Left renal cortex interstitium (tissue), 4 donors: ENCODE measurements at regions not wholly inside any gene's neighbourhood (a gene's known extent, or its start where the extent isn't known, plus 50 kb on each side); places are given as distances from the start of the nearest gene placed in this dataset.

Experiments
- DNase-seq, 4 donors: peaks; one replicate each; pipeline ENCODE4 v3.0.0-alpha.2; 2013; ENCODE audit warnings: low read depth in 4 of 4, low spot score in 2 of 4, missing footprints in 1 of 4

DNA sequence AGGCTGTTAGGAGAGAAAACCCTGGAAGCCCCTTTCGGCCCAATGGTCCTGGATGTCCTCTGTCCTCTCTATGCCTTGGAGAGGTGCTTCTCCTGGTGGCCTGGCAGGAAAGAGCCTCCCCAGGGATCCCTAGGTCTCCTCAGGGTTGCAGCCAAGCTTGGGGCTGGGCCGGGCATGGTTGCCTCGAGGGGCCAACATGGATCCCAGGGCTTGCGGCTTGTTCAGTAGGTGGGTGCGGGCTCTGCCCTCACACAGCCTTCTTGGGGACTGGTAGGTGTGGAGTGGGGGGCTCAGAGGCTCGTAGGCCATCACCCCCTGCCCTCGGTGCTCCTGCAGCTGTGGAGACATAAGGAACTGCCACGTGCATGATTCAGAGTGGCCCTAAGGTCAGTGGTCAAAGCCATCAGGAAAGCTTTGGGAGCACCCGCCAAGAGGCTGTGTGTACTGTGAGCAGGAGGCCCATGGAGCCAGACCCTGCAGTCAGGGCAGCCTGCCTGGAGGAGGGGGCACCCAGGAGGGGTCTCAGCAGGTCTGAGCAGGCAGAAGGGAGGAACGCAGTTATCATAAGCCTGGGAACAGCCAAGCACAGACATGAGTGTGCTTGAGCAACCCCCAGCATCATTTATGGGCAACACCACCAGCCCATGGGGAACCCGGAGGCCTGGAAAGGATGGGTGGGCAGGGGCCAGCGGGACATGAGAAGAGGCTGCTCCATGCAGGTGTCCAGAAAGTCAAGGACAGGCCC lies 231.0 kb downstream of the GLI2 start:
- DNase-seq = no peak

DNA sequence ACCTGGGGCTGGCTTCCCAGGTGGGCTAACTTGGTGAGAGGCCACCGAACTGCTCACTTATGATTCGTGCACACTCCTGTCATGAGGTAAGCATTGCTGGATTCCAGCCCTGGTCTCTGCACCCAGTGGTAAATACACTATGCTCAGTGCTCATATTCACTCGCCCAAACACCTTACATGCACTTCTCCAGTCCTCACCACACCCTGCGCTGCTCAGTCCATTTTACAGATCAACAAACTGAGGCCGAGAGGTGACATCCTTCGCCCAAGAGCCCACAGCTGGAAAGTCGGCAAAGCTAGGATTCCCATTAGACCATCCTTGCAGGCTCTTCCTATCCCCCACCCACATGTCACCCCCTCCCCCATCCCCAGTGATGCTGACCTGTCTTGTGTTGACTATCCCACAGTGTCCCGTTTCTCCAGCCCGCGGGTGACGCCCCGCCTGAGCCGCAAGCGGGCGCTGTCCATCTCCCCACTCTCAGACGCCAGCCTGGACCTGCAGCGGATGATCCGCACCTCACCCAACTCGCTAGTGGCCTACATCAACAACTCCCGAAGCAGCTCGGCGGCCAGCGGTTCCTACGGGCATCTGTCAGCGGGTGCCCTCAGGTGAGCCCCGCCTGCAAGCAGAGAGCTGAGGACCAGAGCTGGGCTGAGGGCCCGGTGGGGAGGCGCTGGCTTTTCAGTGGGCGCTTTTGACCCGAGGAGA lies 232.8 kb downstream of the GLI2 start:
- no peak for DNase-seq

DNA sequence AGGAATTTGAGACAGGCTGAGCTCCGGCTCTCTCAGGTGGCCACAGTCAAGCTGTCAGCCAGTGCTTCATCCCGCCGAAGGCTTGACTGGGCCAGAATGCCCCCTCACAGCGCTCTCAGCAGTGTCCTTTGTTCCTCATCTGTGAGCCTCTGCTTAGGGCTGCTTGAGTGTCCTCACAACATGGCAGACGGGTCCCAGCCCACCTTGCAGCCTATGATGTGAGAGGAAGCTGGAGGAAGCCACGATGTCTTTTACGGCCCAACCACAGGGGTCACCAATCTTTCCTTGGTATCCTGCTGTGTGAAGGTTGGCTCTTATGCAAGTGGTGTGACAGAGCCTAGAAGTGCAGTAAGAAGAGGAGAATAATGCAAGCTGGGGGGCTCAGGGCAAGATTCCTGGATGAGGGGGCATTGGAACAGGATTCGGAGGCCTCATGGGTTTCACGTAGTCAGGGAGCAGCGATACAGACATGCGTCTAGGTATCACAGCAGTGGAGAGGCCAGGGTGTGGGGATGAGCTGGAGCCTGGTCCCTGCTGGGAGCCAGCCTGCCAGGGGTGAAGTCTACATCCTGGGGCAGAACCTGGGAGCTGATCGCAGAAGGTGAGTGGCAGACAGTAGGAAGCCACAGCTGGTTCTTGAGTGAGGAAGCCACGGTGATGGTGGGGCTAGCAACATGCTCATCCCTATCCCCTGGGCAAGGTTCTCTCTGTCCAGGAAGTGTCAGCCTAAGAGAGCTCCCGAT lies 234.1 kb downstream of the GLI2 start:
- no peak for DNase-seq

DNA sequence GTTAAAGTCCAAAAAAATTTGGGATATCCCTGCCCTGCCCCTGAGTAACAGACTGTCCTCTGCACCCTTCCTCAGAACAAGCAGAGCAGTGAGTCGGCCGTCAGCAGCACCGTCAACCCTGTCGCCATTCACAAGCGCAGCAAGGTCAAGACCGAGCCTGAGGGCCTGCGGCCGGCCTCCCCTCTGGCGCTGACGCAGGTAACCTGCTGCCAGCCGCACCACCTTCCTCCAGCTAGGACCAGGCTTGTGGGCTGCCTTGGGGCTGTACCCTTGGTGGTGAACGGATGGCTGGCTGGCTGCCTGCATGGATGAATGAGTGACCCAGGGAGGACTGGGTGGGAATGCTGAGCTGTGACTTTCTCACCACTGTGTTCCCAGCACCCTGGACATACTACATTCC lies 236.2 kb downstream of the GLI2 start:
- DNase-seq = no peak

DNA sequence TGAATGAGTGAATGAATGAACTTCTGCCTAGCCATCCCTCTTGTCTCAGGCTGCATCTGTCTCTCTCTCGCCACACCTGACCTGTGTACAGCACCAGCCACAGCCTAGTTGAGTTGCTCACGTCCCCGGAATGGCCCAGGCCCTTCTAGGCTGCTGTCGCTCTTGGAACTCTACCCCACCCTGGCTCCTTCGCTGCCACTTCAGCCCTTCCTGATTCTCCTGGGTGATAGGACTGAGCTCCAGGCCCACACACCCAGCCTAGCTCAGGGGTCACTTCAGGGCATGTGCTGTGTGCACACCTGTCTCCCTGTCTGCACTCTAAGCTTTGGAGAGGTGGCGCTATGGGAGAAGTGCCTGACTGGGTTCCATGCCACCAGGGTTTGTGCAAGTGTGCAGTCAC lies 236.6 kb downstream of the GLI2 start:
- DNase-seq = no peak

DNA sequence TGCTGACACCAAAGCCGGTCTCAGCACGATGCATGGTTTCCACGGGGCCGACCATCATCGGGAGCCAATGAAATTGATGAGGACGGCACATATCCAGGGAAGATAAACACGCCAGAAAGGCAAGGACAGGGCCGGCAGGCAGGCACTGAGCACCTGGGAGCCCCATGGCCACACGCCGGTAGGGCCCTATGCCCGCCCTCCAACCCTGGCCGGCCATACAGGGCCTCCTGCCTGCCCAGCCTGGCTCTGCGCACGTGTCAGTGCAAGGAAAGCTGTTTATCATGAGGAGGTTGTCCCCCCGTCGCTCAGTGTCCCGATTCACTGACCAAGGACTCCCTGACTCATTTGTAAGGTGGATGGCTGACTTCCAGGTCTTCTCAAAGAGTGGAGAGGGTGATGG lies 237.5 kb downstream of the GLI2 start:
- no peak for DNase-seq

DNA sequence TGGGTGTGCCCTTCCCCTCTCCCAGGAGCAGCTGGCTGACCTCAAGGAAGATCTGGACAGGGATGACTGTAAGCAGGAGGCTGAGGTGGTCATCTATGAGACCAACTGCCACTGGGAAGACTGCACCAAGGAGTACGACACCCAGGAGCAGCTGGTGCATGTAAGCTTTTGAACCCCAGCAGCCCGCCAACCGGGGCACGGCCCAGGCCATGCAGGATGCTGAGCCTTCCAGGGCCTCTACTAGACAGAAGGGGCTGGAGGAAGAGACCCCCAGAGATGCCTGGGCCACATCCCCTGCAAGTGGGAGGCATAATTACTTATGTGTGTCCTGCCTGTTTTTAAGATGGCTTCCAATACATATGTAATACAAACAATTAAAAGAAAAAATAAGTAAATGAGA lies 239.3 kb downstream of the GLI2 start:
- no peak for DNase-seq

DNA sequence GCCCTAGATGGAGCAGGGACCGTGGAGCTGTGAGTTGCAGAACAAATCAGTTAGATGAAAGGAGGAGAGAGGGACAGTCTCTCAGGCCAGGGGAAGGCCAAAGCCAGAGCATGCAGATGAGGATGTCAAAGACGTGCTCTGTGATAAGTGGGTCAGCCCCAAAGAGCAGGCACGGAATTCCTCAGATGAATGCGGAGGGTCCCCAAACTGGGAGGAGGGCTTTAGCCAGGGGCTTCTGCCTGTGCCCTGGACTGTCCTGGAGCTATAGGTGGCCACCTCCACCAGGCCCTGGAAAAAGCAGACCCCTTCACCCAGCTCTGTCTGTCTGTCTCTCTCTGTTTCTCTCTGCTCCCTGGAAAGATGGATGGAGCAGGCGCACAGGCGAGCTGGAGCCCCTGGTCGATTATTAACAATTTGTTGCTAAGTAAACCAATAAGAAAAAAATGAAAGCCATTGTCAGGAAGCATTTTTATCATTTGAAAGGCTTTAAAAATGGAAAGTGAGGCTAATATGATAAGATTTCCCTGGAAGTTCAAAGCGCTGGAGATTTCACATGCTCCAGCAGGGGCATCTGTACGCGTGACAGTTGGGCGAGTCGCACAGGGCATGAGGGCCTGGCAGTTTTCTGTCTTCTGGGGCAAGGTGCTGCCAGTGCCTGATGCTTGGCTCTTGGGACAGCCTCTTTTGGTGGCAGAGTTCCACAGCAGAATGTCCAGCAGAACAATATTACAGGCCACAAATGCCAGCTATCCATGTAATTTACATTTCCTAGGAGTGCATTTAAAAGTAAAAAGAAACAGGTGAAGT lies 241.0 kb downstream of the GLI2 start:
- DNase-seq = no peak

DNA sequence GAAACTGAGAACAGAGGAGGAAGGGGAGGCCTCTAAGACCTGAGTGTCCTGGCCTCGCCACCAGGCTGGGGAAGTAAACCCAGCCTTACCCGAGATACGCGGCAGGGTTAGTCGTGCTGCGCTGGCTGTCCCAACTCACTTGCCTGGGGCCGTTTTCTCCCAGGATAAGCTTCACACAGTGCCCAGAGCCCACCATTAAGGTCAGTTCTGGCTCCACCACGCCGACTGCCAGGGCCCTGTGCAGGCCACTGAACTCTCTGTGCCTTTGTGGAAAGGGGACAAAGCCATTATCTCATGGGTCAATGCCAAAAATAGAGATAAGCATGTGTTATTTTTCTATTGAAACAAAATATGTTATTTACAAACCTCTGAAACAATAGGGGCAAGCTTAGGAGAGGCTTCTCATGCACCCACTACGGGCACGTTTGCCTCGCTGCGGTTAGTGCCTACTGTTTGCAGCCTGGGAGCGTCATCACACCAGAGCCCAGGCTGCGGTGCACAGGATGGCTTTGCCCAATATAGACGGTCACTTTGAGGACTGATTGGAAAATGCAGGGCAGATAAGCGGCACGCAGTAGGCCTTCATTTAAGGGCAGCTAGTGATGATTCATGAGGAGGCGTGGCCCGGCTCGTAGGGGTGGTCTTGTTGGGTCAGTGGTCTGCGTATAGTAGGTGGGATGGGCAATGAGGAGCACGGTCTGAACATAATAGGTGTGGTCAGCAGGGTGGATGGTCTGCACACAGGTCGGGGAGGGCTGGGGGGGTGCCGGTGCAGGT lies 242.1 kb downstream of the GLI2 start:
- DNase-seq = no peak

DNA sequence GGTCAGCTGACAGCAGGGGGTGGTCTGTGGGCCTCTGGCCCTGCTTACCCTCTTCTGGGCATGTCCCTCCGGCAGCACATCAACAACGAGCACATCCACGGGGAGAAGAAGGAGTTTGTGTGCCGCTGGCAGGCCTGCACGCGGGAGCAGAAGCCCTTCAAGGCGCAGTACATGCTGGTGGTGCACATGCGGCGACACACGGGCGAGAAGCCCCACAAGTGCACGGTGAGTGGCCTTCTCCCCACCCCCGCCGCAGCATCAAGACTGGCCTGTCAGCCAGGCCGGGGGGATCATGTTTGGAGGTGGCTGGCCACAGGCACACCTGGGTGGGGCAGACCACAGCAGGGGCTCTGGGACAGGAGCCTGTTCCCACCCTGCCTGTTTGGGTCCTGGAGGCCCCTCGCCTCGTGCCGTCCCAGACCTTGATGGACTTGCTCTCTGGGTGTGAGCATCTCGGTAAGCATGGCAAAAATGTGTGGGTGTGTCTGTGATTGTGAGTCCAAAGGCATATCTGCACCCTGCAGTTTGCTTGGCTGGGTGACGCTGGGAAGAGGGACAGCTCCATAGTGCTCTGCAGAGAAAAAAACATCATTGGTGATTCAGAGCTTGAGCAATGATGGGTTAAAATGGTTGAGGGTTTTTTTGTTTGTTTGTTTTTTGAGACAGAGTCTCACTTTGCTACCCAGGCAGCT lies 242.8 kb downstream of the GLI2 start:
- DNase-seq = no peak

DNA sequence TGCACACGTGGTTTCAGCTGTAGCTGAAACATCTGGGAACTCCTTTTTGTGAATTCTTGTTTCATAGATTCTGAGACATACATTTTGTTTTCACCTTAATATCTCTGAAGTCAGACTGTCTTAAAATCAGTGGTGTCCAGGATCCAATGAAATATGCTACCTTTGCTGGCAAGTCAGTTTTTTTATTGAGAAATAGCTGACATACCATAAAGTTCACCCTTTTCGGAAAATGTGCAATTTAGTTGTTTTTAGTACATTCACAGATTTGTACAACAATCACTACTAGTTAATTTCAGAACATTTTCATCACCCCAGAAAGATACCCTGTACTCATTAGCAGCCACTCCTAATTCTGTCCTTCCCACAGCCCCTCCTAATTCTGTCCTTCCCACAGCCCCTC lies 243.7 kb downstream of the GLI2 start:
- no peak for DNase-seq

DNA sequence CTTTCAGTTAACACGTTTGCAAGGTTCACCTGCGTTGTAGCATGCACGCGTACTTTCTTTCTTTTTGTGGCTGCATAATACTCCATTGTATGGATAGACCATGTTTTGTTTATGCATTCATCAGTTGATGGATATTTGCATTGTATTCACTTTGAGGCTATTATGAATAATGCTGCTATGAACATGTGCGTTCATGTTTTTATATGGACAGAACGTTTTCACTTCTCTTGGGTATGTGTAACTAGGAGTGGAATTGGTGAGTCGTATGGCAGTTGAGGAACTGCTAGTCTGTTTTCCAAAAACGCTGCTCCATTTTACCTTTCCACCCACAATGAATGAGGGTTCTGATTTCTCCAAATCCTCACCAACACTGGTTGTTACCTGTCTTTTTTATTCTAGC lies 244.3 kb downstream of the GLI2 start:
- no peak for DNase-seq

DNA sequence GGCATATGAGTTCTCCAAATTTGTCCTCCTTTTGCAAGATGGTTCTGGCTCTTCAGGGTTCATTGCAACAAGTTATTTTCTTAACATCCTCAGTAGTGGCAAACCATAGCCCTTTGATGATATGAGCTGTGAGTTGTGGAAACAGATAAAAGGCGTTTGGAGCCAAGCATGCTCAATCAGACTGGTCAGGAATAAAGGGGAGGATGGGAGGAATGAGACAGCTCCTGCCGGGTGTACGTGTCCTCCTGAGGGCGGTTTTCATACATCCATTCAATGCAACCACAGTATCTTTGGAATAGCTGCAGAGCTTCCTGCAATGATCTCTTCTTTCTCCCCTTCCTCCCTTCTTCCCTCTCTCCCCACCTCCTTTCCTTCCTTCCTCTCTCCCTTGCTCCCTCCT lies 245.8 kb downstream of the GLI2 start:
- no peak for DNase-seq

DNA sequence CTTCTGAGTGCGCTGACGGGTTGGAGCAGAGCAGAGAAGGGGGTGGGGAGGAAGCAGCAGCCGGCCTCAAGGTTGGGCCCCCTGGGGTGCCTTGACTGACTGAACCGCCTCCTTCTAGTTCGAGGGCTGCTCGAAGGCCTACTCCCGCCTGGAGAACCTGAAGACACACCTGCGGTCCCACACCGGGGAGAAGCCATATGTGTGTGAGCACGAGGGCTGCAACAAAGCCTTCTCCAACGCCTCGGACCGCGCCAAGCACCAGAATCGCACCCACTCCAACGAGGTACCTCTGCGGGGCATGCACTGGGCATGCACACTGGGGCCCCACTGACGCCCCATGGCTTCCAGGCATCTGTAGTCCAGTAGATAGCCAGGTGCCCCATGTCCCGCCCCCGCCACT lies 246.9 kb downstream of the GLI2 start:
- no peak for DNase-seq

DNA sequence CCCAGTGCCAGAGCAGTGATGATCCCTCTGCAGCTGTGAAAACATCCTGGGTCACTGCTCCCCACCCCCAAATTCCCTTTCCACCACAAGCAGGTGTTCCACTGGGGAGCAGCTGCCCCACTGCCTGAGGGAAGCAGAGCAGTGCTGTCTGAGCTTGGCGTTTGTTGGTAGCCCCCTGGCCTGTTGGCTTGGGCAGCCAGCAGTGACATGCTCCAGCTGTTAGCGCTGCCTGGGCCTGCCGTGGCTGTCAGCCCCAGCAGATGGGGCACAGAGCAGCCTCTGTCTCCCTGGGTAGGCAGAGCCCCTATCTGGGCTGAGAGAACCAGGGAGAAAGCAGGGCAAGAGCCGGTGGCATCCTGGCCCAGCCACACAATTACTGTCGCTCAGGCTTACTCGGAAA lies 247.7 kb downstream of the GLI2 start:
- no peak for DNase-seq

DNA sequence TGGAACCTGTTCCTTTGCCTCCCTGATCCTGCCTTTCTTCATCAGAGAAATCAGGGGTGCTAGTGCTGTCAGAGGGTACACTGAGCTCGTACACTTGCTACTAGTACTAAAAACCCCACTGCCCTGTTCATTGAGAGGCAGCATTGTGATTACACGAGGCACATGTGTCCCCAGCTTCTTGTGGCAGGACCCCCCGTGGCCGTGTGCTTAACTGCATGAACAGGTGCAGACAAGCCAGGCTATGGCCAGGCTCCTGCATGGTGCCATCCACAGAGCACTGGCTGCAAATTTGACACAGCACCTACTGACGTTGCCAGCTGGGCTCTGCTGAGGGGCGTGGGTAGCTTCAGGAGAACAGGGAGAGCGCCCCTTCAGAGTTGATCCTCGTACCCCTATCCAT lies 248.4 kb downstream of the GLI2 start:
- DNase-seq = no peak

DNA sequence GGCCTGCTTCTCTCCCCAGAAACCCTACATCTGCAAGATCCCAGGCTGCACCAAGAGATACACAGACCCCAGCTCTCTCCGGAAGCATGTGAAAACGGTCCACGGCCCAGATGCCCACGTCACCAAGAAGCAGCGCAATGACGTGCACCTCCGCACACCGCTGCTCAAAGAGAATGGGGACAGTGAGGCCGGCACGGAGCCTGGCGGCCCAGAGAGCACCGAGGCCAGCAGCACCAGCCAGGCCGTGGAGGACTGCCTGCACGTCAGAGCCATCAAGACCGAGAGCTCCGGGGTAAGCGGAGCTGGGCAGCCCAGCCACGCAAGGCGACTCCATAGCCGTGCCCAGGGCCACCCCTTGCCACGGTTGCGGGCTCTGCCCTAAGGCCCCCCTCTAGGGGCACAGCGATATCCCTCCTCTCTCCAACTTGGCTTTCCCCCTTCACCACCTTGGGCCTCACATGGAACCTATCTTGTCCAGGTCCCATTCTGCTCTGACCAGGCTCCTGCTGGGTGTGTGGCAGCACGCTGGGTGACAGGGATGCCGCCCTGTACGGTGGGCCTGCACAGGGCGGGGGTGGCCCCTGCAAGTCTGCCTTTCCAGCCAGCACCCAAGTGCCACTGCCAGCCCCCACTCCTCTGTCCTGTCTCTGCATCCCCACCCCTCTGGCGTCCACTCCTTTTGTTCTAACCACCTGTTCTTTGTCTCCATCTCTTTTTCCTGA lies 248.9 kb downstream of the GLI2 start:
- DNase-seq = no peak

DNA sequence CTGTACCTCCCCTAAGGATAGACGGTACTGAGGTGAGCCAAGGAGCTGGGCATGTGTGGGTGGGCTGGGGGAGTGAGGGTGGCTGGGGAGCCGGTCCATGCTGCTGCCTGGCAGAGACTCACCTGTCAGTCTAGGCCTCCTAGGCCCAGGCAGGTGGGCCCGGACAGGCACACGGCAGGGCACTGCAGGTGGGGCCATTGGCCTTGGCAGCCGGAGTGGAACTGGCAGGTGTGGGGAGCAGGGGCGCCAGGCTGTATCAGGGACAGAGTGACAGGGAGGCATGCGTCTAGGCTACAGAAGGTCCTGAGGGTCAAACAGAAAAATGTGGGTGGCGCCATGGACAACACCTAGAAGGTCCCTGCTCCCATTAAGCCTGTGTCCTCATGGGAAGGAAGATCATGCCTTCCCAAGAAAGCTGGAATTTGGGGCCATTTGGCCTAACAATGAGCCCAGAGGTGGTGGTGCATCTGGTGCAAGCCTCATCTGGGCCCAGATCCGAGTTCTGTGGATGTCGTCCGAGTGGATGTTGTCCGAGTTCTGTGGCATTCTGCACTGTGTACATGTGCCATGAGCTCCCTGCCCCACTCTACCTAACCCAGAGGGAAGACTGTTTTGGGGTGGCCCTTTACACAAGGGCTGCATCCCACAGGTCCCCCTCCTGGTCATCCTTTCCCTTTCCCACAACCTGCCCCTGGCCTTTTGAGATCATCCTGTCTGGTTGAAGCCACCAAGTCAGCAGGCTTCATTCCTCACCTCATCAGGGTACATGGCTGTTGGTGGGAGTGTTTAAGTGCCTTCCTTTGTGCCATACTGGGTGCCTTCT lies 249.7 kb downstream of the GLI2 start:
- no peak for DNase-seq
